PC-9 (cell line): ENCODE measurements at regions not wholly inside any gene's neighbourhood (a gene's known extent, or its start where the extent isn't known, plus 50 kb on each side); places are given as distances from the start of the nearest gene placed in this dataset.

Source experiments
- BruUV-seq: library from RNA; stranded (reverse); fragments of 400-500 nt; replicated peaks from 2 replicates; lab custom pipeline; 2021; lab: Mats Ljungman, UMichigan
- CTCF ChIA-PET: fragments of 300-600 bp; sonication (Branson Sonifier 250); formaldehyde crosslinking; loops from one replicate; lab custom pipeline; 2022; ENCODE audit warnings: antibody characterized with exemption; lab: Charles Lee
- POLR2A ChIA-PET: fragments of 300-600 bp; sonication (Branson Sonifier 250); formaldehyde crosslinking; loops from one replicate; lab custom pipeline; 2022; ENCODE audit warnings: antibody characterized with exemption; ENCODE audit not compliant: unreplicated experiment; lab: Charles Lee
- DNase-seq, 2 experiments: peaks; one replicate each; pipeline versions ENCODE4 v3.0.0 to v3.0.0-alpha.2; 2015 to 2022; ENCODE audit warnings: mixed read lengths in 1 of 2
- H2AFZ ChIP-seq: fragments of 200-600 bp; sonication (generic); 2 replicates; pipeline ENCODE4 v1.8.1; 2017; ENCODE audit warnings: antibody characterized with exemption
- H3F3A ChIP-seq: fragments of 200-600 bp; sonication (generic); 2 replicates; pipeline ENCODE4 v1.8.1; 2017; ENCODE audit warnings: antibody characterized with exemption, mild to moderate bottlenecking, low read depth; ENCODE audit not compliant: insufficient read depth
- H3K27ac ChIP-seq: fragments of 200-600 bp; sonication (generic); 2 replicates; pipeline ENCODE4 v1.6.1; 2016; ENCODE audit warnings: mixed run types
- H3K27me3 ChIP-seq: fragments of 200-600 bp; sonication (generic); 2 replicates; pipeline ENCODE4 v1.6.1; 2016; ENCODE audit warnings: low read depth, mixed run types; ENCODE audit not compliant: insufficient read depth
- H3K36me3 ChIP-seq: fragments of 200-600 bp; sonication (generic); 2 replicates; pipeline ENCODE4 v1.6.1; 2016; ENCODE audit warnings: low read depth, mixed run types
- H3K4me1 ChIP-seq: fragments of 200-600 bp; sonication (generic); replicated peaks from 2 replicates; pipeline ENCODE4 v1.6.1; 2016; ENCODE audit warnings: mixed run types; ENCODE audit not compliant: insufficient read depth
- H3K4me2 ChIP-seq: fragments of 200-600 bp; sonication (generic); 2 replicates; pipeline ENCODE4 v1.6.1; 2017; ENCODE audit warnings: mixed run types
- H3K4me3 ChIP-seq: fragments of 200-600 bp; sonication (generic); 2 replicates; pipeline ENCODE4 v1.6.1; 2016; ENCODE audit warnings: mixed run types
- H3K79me2 ChIP-seq: fragments of 200-600 bp; sonication (generic); 2 replicates; pipeline ENCODE4 v1.6.1; 2017; ENCODE audit warnings: low read depth, mixed run types
- H3K9me2 ChIP-seq: fragments of 200-600 bp; sonication (generic); 2 replicates; pipeline ENCODE4 v1.8.1; 2017; ENCODE audit warnings: mild to moderate bottlenecking; ENCODE audit not compliant: insufficient read depth
- H3K9me3 ChIP-seq: fragments of 200-600 bp; sonication (generic); 2 replicates; pipeline ENCODE4 v1.8.1; 2016; ENCODE audit warnings: low read depth; ENCODE audit not compliant: insufficient read depth
- H4K20me1 ChIP-seq: fragments of 200-600 bp; sonication (generic); 2 replicates; pipeline ENCODE4 v1.8.1; 2017; ENCODE audit not compliant: insufficient read depth
- EZH2 ChIP-seq: fragments of 200-600 bp; sonication (generic); IDR thresholded peaks from 2 replicates; pipeline ENCODE4 v1.8.0; 2017; ENCODE audit warnings: antibody characterized with exemption, low read depth
- intact Hi-C: fragments of 100-400 bp; cut with micrococcal nuclease; formaldehyde crosslinking; loops from one replicate; pipeline ENCODE4 v1.10.0; 2022; ENCODE audit not compliant: unreplicated experiment
- TF ChIP-seq, protein P1 (sequence below): fragments of 200-600 bp; sonication (generic); conservative IDR thresholded peaks from 2 replicates; pipeline ENCODE4 v1.6.1; 2017; ENCODE audit warnings: mixed run types, antibody characterized with exemption, mild to moderate bottlenecking, moderate library complexity

DNA sequence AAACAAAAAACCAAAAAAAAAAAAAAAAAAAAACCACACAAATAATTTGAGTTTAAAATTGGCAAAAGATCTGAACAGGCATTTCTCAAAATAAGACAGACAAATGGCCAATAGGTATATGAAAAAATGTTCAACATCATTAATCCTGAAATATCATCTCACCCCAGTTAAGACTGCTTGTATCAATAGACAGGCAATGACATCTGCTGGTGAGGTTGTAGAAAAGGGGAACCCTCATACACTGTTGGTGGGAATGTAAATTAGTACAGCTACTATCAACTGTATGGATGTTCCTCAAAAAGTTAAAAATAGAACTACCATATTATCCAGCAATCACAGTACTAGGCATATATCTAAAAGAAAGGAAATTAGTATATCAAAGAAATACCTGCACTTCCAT lies 523.1 kb downstream of the XIRP2 start:
- Histone ChIP-seq H3K4me1 (no peaks in the 10 kb centered on the region), H3K79me2 (no peaks in the 10 kb centered on the region), H3K27ac (no peak overlapping the region), H4K20me1 (no peaks in the 10 kb centered on the region), H3F3A (no peaks in the 10 kb centered on the region), H2AFZ (no peak overlapping the region), H3K9me3 (no peaks in the 10 kb centered on the region), H3K9me2 (no peaks in the 10 kb centered on the region), H3K4me3 (no peak overlapping the region), H3K36me3 (no peaks in the 10 kb centered on the region), H3K4me2 (no peak overlapping the region), H3K27me3 (no peaks in the 10 kb centered on the region)
- no peak for DNase-seq
- intact Hi-C loops = no loop called here
- TF ChIP-seq EZH2 = no peak
- ChIA-PET CTCF (no interaction called here), POLR2A (no interaction called here)
- no TSS peak for BruUV-seq

DNA sequence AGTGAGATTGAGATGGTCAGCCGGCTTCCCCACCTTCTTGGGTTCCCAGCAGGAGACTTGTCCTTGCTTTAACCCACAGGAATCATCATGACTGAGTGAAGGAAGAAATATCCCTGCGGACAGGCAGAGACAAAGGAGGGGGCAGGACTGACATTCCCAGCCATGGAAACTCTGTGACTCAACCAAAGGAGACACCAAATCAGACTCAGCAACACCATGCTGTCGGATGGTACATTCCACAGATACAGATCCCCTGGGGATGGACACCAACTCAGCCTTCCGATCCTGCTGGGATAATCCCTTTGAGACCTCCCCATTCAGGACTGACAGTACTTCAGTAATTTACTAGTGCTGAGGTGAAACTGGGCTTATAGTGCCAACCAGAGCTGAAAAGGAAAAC lies 518.3 kb downstream of the XIRP2 start:
- Histone ChIP-seq H3K79me2 (no peaks in the 10 kb centered on the region), H3F3A (no peaks in the 10 kb centered on the region), H3K27ac (no peak overlapping the region), H3K9me2 (no peaks in the 10 kb centered on the region), H2AFZ (no peak overlapping the region), H3K4me1 (no peaks in the 10 kb centered on the region), H3K36me3 (no peaks in the 10 kb centered on the region), H4K20me1 (no peaks in the 10 kb centered on the region), H3K4me2 (no peak overlapping the region), H3K4me3 (no peak overlapping the region), H3K27me3 (no peaks in the 10 kb centered on the region), H3K9me3 (no peaks in the 10 kb centered on the region)
- POLR2A ChIA-PET = no interaction called here
- intact Hi-C loops = no loop called here
- no peak for DNase-seq
- CTCF ChIA-PET = no interaction called here
- no TSS peak for BruUV-seq
- TF ChIP-seq, protein P1, sequence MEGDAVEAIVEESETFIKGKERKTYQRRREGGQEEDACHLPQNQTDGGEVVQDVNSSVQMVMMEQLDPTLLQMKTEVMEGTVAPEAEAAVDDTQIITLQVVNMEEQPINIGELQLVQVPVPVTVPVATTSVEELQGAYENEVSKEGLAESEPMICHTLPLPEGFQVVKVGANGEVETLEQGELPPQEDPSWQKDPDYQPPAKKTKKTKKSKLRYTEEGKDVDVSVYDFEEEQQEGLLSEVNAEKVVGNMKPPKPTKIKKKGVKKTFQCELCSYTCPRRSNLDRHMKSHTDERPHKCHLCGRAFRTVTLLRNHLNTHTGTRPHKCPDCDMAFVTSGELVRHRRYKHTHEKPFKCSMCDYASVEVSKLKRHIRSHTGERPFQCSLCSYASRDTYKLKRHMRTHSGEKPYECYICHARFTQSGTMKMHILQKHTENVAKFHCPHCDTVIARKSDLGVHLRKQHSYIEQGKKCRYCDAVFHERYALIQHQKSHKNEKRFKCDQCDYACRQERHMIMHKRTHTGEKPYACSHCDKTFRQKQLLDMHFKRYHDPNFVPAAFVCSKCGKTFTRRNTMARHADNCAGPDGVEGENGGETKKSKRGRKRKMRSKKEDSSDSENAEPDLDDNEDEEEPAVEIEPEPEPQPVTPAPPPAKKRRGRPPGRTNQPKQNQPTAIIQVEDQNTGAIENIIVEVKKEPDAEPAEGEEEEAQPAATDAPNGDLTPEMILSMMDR = no peak
- TF ChIP-seq EZH2 = no peak

- Histone ChIP-seq H3K4me3 (no peak overlapping the region), H3K27me3 (no peaks in the 10 kb centered on the region), H3K9me2 (no peaks in the 10 kb centered on the region), H3K79me2 (no peaks in the 10 kb centered on the region), H3K4me1 (no peaks in the 10 kb centered on the region), H3K36me3 (no peaks in the 10 kb centered on the region), H3K9me3 (no peaks in the 10 kb centered on the region), H3K4me2 (no peak overlapping the region), H4K20me1 (no peaks in the 10 kb centered on the region), H3F3A (no peaks in the 10 kb centered on the region), H3K27ac (no peak overlapping the region), H2AFZ (no peak overlapping the region)
- ChIA-PET POLR2A (no interaction called here), CTCF (no interaction called here)
- intact Hi-C loops = no loop called here
- BruUV-seq = no TSS peak
- TF ChIP-seq, protein P1 = no peak
- TF ChIP-seq EZH2 = no peak
- DNase-seq = no peak
Measured at GRCh38 chr2:167404627-167405284, 516.5 kb downstream of the XIRP2 start.

- Histone ChIP-seq H3K36me3 (no peaks in the 10 kb centered on the region), H3K4me3 (no peak overlapping the region), H4K20me1 (no peaks in the 10 kb centered on the region), H3K4me2 (no peak overlapping the region), H3K9me3 (no peaks in the 10 kb centered on the region), H3F3A (no peaks in the 10 kb centered on the region), H3K79me2 (no peaks in the 10 kb centered on the region), H3K4me1 (no peaks in the 10 kb centered on the region), H3K27ac (no peak overlapping the region), H2AFZ (no peak overlapping the region), H3K9me2 (no peaks in the 10 kb centered on the region), H3K27me3 (no peaks in the 10 kb centered on the region)
- ChIA-PET CTCF (no interaction called here), POLR2A (no interaction called here)
- no TSS peak for BruUV-seq
- DNase-seq = no peak
- no peak for TF ChIP-seq EZH2
- TF ChIP-seq, protein P1 = no peak
- intact Hi-C loops = no loop called here
Measured at GRCh38 chr2:167401309-167401708, 513.0 kb downstream of the XIRP2 start.
